ENCODE measurements at regions not wholly inside any gene's neighbourhood (a gene's known extent, or its start where the extent isn't known, plus 50 kb on each side); places are given as distances from the start of the nearest gene placed in this dataset.
"Not testable (repeated sequence)": the region's sequence is repeated elsewhere in the genome, so short reads cannot be mapped to it uniquely, and the experiment has no call there.

DNA sequence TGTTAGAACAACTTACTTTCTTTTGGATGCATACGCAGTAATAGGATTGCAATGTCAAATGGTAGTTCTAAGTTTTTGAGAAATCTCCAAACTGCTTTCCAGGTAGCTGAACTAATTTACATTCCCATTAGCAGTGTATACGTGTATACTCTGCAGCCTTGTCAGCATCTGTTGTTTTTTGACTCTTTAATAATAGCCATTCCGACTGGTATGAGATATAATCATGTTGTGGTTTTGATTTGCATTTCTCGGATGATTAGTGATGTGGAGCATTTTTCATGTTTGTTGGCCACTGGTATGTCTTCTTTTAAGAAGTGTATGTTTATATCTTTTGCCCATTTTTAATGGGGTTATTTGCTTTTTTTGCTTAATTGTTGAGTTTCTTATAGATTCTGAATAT, 76.9 kb upstream of the HNRNPA1L2 start:
- not testable (repeated sequence) for DNase-seq (ENCODE audit: extremely low spot score, insufficient read length, low read depth)
- peak; percentile 78 for FAIRE-seq

- DNase-seq (ENCODE audit: extremely low spot score, insufficient read length, low read depth) = not testable (repeated sequence)
Measured at GRCh38 chr13:52569904-52570602, 72.2 kb upstream of the HNRNPA1L2 start.

DNA sequence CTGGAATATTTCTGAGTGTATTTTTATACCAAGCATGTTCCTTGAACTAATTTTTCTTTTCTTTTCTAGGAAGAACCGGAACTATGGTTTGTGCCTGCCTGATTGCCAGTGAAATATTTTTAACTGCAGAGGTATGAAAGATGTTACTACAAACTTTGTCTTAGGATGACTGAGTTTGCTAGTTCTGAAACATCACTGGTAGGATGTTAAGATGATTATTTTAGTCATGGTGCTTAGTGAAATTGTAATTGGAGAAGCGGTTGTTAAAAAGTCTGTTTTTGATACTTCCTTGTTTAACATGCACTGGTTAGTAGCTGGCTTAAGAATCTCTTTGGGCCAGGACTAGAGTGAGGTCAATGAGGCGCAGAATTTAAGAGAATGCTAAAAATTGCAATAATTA, 71.1 kb upstream of the HNRNPA1L2 start:
- peak; percentile 15 for FAIRE-seq
- DNase-seq (ENCODE audit: extremely low spot score, insufficient read length, low read depth) = not testable (repeated sequence)

More at GRCh38 chr13:52569904-52570602, 72.2 kb upstream of the HNRNPA1L2 start:
- peak; percentile 89 for FAIRE-seq

GRCh38 chr13:52582962-52583361, 59.3 kb upstream of the HNRNPA1L2 start:
- peak; percentile 60 for FAIRE-seq
- not testable (repeated sequence) for DNase-seq (ENCODE audit: extremely low spot score, insufficient read length, low read depth)
